Tibial artery (tissue), 4 donors: ENCODE measurements at regions not wholly inside any gene's neighbourhood (a gene's known extent, or its start where the extent isn't known, plus 50 kb on each side); places are given as distances from the start of the nearest gene placed in this dataset.

Experiments
- DNase-seq, 2 donors: peaks; one replicate each; pipeline ENCODE4 v3.0.0-alpha.2; 2019
- H3K27ac ChIP-seq, 2 donors: fragments of 200-600 bp; sonication (generic) in 1 of 2; 1 replicate in 1 of 2; 2 replicates in 1 of 2; pipeline ENCODE4 v1.5.1; 2018 to 2019; ENCODE audit warnings: mild to moderate bottlenecking in 1 of 2
- H3K27me3 ChIP-seq, 2 donors: fragments of 200-600 bp; sonication (generic) in 1 of 2; one replicate each; pipeline versions ENCODE4 v1.5.1 to v1.6.0; 2016 to 2019
- H3K36me3 ChIP-seq, 3 donors: fragments of 200-600 bp; sonication (generic) in 2 of 3; one replicate each; pipeline ENCODE4 v1.5.1; 2016 to 2019; ENCODE audit warnings: mild to moderate bottlenecking in 2 of 3
- H3K4me1 ChIP-seq, 4 donors: fragments of 200-600 bp; sonication (generic) in 2 of 4; 1 replicate in 3 of 4; 2 replicates in 1 of 4; pipeline ENCODE4 v1.5.1; 2016 to 2019
- H3K4me3 ChIP-seq, 2 donors: fragments of 200-600 bp; sonication (generic) in 1 of 2; 1 replicate in 1 of 2; 2 replicates in 1 of 2; pipeline ENCODE4 v1.5.1; 2018 to 2019; ENCODE audit warnings: mild to moderate bottlenecking in 2 of 2
- H3K9me3 ChIP-seq, 3 donors: fragments of 200-600 bp; sonication (generic) in 1 of 3; one replicate each; pipeline ENCODE4 v1.5.1; 2016 to 2019
- intact Hi-C: fragments of 100-400 bp; cut with DNase I; formaldehyde crosslinking; loops from one replicate; pipeline ENCODE4 v1.15.0; 2023; ENCODE audit warnings: low total_unique reads
- TF ChIP-seq, protein P1 (sequence below), 2 experiments: fragments of 200-600 bp in 1 of 2; fragments of 450-650 bp in 1 of 2; IDR thresholded peaks; one replicate each; pipeline ENCODE4 v1.5.1; 2017 to 2019; ENCODE audit warnings: antibody characterized with exemption in 2 of 2, mild to moderate bottlenecking in 1 of 2, moderate library complexity in 1 of 2

DNA sequence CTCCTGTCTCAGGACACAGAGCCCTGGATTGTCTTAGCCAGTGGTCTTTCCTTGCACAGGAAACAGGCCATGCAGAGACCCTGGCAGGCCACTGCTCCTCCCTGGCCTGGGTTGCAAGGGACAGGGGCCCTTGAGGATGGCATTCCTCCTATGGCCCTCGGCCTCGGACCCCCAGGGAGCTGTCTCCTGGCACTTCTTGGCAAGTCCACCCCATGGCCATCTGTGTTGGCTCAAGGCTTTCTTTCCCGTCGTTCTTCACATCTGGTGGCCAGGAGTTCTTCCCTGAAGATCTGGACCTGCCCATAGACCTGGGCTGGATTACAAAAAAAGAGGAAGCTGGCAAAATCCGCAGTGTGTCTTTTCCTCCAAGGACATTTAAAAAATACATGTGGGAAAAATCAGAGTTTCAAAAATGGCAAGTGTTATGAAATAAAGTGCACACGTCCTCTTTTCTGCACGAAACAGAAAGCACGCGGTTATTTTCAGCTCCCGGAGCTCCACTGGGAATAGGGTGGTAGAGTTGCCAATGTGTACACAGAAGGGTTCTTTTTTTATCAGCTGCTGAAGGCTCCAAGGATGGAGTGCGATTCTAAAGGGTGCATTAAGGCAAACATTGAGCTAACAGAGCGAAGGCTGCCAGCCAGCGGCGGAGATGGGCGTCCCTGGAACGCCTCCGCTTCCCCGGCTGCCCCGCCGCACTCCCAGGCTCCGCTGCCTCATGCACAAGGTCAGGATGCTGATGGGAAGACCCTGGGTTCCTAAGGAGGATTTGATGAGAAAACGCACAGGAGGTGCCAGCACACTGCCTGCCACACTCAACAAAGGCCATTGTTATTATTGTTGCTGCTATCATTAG, 62.8 kb upstream of the FAM20C start:
- Histone ChIP-seq H3K36me3 (no peaks in the 10 kb centered on the region), H3K9me3 (no peaks in the 10 kb centered on the region), H3K4me3 (peak overlapping the region; percentile 19 to 28), H3K4me1 (peaks cover 4 to 42% (median 38%) of the 10 kb centered on the region in 4 donors), H3K27ac (peak overlapping the region; percentile 82 to 85), H3K27me3 (no peaks in the 10 kb centered on the region)
- TF ChIP-seq, protein P1, sequence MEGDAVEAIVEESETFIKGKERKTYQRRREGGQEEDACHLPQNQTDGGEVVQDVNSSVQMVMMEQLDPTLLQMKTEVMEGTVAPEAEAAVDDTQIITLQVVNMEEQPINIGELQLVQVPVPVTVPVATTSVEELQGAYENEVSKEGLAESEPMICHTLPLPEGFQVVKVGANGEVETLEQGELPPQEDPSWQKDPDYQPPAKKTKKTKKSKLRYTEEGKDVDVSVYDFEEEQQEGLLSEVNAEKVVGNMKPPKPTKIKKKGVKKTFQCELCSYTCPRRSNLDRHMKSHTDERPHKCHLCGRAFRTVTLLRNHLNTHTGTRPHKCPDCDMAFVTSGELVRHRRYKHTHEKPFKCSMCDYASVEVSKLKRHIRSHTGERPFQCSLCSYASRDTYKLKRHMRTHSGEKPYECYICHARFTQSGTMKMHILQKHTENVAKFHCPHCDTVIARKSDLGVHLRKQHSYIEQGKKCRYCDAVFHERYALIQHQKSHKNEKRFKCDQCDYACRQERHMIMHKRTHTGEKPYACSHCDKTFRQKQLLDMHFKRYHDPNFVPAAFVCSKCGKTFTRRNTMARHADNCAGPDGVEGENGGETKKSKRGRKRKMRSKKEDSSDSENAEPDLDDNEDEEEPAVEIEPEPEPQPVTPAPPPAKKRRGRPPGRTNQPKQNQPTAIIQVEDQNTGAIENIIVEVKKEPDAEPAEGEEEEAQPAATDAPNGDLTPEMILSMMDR (IDR thresholded peaks at IDR 0.05), result no peak
- peak; percentile 74 to 92 for DNase-seq
- intact Hi-C loops, result no loop called here

DNA sequence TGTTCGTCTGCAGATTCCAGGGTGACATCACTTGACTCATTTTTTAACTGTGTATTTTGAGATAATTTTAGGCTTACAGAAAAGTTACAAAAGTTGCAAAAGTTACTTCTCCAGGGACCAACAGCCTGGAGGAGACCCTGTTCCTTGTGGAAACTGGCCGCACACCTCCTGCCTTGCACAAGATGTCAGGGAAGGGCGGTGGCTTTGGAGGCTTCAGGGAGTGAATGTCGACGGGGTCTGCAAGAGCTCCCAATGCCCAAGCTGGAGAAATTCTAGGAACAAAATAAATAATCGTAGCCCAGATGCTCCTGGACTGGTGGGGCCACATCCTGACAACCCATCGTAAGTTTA, 62.2 kb upstream of the FAM20C start:
- H3K36me3 ChIP-seq, result no peaks in the 10 kb centered on the region
- intact Hi-C loops, result no loop called here
- no peaks in the 10 kb centered on the region for H3K27me3 ChIP-seq
- peak overlapping the region; percentile 82 to 85 for H3K27ac ChIP-seq
- H3K4me3 ChIP-seq, result peak overlapping the region; percentile 19 to 28
- TF ChIP-seq, protein P1 (IDR thresholded peaks at IDR 0.05), result no peak
- DNase-seq, result peak in 1 of 2 donors; percentile 53
- peaks cover 4 to 39% (median 37%) of the 10 kb centered on the region in 4 donors for H3K4me1 ChIP-seq
- H3K9me3 ChIP-seq, result no peaks in the 10 kb centered on the region

DNA sequence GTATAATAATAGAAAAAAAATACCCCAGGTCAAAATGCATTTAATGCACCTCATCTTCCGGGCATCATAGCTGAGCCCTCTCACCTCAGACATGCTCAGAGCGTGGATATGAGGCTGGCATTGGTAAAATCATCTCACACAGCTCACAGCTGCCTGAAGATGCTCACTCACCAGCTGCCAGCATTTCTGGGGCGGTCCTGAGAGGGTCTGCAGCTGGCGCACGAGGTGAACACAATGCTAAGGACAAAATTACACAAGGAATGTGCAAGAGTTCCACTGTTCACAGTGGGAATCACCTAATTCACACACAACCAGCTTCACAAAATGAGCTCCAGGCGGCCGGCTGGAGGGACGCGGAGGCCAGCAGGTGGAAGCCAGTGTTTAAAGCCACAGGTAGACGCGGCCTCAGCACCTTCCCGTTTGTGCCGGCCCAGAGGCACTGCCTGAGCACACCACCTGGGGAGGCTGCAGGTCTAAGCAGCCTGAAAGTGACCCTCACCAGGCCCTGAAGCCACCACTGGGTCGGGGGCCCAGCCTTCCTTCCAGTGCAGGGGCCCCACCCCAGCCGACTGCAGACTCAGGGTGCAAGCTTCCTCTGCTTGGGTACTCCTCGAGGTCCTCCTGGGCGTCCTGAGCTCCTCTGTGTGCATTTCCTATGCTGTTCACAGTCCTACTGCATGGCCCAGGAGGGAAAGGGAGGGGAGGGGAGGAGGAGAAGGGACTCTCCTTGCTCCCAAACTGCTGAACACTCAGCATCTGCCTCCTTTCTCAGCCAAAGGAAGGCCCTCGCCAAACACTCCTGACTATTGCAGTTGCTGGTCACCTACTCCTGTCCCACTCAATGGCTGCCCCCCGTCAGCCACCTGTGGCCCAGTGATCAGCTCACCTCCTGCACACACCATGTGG, 61.2 kb upstream of the FAM20C start:
- peaks cover 4 to 39% (median 37%) of the 10 kb centered on the region in 4 donors for H3K4me1 ChIP-seq
- no peaks in the 10 kb centered on the region for H3K9me3 ChIP-seq
- no peaks in the 10 kb centered on the region for H3K27me3 ChIP-seq
- DNase-seq, result no peak
- no peaks in the 10 kb centered on the region for H3K36me3 ChIP-seq
- TF ChIP-seq, protein P1 (IDR thresholded peaks at IDR 0.05), result no peak
- intact Hi-C loops, result no loop called here
- no peak overlapping the region for H3K4me3 ChIP-seq
- H3K27ac ChIP-seq, result peak overlapping the region in 1 of 2 donors; percentile 85

DNA sequence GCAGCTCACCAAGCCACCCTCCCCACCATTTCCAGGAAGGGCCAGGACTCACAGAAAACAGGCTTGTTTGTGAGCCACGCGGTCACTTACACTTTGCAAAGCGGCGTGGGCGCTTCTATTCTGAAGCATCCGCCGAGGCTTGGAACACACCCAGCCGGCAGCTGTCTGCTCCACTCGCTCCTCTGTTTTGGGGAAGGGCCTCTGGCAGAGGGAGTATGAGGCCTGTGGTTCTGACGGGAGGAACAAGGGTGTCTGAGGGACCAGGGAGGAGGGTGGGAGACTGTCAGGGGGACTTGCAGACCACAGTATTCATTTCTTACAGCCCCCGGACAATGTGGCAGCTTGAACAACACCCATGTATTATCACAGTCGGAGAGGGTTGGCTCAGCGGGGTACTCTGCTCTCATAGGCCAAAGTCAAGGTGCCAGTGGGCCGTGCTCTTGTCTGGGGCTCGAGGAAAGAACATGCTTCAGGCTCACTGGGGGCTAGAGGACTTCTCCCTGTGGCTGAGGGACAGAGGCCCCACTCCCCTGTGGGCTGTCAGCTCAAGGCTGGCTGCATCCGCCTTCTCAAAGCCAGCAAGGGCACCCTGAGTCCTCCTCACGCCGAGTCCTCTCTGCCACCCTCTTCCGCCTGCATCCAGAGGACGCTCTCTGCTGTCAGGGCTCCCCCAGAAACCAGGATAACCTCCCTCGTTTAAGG, 60.4 kb upstream of the FAM20C start:
- Histone ChIP-seq H3K4me1 (peaks cover 4 to 39% (median 37%) of the 10 kb centered on the region in 4 donors), H3K27me3 (no peaks in the 10 kb centered on the region), H3K27ac (no peak overlapping the region), H3K36me3 (no peaks in the 10 kb centered on the region), H3K4me3 (no peak overlapping the region), H3K9me3 (no peaks in the 10 kb centered on the region)
- intact Hi-C loops, result no loop called here
- peak; percentile 55 to 66 for DNase-seq
- TF ChIP-seq, protein P1 (IDR thresholded peaks at IDR 0.05), result no peak

DNA sequence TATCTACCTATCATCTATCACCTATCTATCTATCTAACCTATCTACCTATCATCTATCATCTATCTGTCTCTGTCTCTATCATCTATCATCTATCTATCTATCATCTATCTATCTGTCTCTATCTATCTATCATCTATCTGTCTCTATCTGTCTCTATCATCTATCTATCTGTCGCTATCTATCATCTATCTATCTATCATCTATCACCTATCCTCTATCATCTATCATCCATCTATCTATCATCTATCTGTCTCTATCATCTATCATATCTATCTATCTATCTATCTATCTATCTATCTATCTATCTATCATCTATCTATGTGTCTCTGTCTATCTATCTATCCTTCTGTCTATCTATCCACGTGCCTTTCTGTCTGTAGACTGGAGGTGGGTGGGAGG, 59.5 kb upstream of the FAM20C start:
- DNase-seq, result no peak
- H3K4me3 ChIP-seq, result no peak overlapping the region
- H3K27me3 ChIP-seq, result no peaks in the 10 kb centered on the region
- peaks cover 4 to 39% (median 37%) of the 10 kb centered on the region in 4 donors for H3K4me1 ChIP-seq
- intact Hi-C loops, result no loop called here
- H3K27ac ChIP-seq, result no peak overlapping the region
- H3K36me3 ChIP-seq, result no peaks in the 10 kb centered on the region
- TF ChIP-seq, protein P1 (IDR thresholded peaks at IDR 0.05), result no peak
- no peaks in the 10 kb centered on the region for H3K9me3 ChIP-seq
